Progenitor cell of endocrine pancreas (in vitro differentiated cells): ENCODE measurements at regions not wholly inside any gene's neighbourhood (a gene's known extent, or its start where the extent isn't known, plus 50 kb on each side); places are given as distances from the start of the nearest gene placed in this dataset.

Experiments used
- DNase-seq: peaks from one replicate; pipeline ENCODE4 v3.0.0; 2021; ENCODE audit warnings: low spot score; ENCODE audit not compliant: unreplicated experiment
- H3K27ac Mint-ChIP-seq: 2 replicates; pipeline ENCODE4 v1.8.0; 2021; ENCODE audit warnings: mild to moderate bottlenecking, moderate library complexity, mixed read lengths
- H3K27me3 Mint-ChIP-seq: 2 replicates; pipeline ENCODE4 v1.8.0; 2021; ENCODE audit warnings: mixed read lengths
- H3K36me3 Mint-ChIP-seq: 2 replicates; pipeline ENCODE4 v1.8.0; 2022; ENCODE audit warnings: mixed read lengths; ENCODE audit not compliant: insufficient read depth
- H3K4me1 Mint-ChIP-seq: 2 replicates; pipeline ENCODE4 v1.8.0; 2021; ENCODE audit warnings: low read depth, mixed read lengths
- H3K4me3 Mint-ChIP-seq: 2 replicates; pipeline ENCODE4 v1.8.0; 2021; ENCODE audit warnings: low read depth, mild to moderate bottlenecking, moderate library complexity, mixed read lengths
- H3K9me3 Mint-ChIP-seq: 2 replicates; pipeline ENCODE4 v1.8.0; 2021; ENCODE audit warnings: low read depth, mixed read lengths
- TF ChIP-seq, protein P1 (sequence below): fragments of 200-600 bp; sonication (generic); IDR thresholded peaks from one replicate; pipeline ENCODE4 v1.5.0; 2021; ENCODE audit warnings: antibody characterized with exemption, mild to moderate bottlenecking; ENCODE audit not compliant: unreplicated experiment

DNA sequence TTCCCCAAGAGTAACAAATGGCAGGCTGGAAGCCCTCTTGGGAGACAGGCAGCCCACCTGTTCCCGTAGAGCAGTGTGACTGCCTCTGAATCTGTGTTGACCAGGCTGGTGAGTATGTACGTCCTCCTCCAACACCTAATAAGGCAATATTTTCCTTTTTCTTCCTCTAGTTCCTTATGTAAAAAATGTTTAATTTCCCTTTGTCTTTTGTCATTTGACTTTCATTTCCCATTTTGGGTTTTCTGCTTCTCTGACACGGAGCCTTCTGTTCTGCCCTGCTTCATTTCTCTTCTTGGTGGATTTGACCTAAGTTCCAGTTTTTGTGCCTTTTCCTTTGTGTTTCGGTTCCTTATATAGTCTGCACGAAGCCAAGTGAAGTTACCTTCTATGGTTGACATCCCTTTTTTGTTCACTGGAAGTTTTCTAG, 65.8 kb upstream of the ATF3 start:
- Mint-ChIP-seq H3K36me3 (no peaks in the 10 kb centered on the region), H3K27ac (no peak overlapping the region), H3K4me1 (no peaks in the 10 kb centered on the region), H3K27me3 (peaks cover 3% of the 10 kb centered on the region), H3K9me3 (no peaks in the 10 kb centered on the region), H3K4me3 (no peak overlapping the region)
- TF ChIP-seq, protein P1, sequence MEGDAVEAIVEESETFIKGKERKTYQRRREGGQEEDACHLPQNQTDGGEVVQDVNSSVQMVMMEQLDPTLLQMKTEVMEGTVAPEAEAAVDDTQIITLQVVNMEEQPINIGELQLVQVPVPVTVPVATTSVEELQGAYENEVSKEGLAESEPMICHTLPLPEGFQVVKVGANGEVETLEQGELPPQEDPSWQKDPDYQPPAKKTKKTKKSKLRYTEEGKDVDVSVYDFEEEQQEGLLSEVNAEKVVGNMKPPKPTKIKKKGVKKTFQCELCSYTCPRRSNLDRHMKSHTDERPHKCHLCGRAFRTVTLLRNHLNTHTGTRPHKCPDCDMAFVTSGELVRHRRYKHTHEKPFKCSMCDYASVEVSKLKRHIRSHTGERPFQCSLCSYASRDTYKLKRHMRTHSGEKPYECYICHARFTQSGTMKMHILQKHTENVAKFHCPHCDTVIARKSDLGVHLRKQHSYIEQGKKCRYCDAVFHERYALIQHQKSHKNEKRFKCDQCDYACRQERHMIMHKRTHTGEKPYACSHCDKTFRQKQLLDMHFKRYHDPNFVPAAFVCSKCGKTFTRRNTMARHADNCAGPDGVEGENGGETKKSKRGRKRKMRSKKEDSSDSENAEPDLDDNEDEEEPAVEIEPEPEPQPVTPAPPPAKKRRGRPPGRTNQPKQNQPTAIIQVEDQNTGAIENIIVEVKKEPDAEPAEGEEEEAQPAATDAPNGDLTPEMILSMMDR, result no peak
- no peak for DNase-seq

DNA sequence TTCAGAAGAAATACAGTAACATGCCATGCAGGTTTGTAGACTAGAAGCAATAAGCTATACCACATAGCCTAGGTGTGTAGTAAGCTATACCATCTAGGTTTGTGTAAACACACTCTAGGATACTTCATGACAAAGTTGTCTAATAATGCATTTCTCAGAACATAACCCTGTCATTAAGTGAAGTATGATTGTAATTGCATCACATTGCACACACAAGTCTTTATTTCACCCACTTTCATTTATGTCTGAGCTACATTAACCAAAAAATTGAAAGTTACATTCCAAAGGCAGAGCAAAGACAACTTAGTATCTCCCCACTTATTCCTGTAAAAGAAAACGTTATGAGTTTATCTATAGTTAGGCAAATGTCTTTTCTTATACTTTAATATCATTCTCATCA, 64.5 kb upstream of the ATF3 start:
- H3K4me1 Mint-ChIP-seq, result no peaks in the 10 kb centered on the region
- H3K36me3 Mint-ChIP-seq, result no peaks in the 10 kb centered on the region
- no peak overlapping the region for H3K4me3 Mint-ChIP-seq
- DNase-seq, result no peak
- no peak overlapping the region for H3K27ac Mint-ChIP-seq
- TF ChIP-seq, protein P1, result no peak
- peaks cover 3% of the 10 kb centered on the region for H3K27me3 Mint-ChIP-seq
- H3K9me3 Mint-ChIP-seq, result no peaks in the 10 kb centered on the region

DNA sequence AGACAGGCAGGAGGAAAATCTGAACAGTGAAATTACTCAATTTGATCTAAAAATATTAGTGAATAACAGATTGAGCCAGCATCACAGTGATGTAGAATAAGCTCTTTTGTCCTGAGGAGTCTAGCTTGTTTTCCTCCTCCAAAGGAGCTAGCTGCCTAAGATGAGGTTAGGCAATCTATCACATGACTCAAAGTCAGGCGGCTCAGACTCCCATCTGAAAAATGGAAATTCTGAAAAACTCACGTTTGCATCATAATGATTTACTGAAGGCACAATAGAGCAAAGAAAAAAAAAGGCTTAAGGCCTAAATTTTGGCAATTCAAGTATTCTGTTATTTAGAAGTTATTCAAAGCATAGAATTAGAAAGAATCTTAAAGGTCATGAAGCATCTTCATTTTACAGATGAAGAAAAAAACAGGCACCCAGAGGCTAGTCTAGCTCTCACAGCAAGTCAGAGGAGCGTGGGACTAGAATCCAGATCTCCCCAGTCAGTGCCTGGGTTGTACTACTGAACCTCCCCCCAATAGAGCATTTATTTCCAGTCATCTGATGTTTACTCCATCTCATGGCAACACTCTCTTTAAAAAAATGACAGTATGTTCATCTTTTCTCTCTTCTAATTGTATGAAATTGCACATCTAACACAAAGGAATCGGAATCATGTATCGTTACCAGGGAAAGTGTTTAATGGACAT, 62.5 kb upstream of the ATF3 start:
- Mint-ChIP-seq H3K27ac (no peak overlapping the region), H3K27me3 (peaks cover 10% of the 10 kb centered on the region), H3K4me1 (no peaks in the 10 kb centered on the region), H3K9me3 (no peaks in the 10 kb centered on the region), H3K4me3 (no peak overlapping the region), H3K36me3 (no peaks in the 10 kb centered on the region)
- no peak for DNase-seq
- TF ChIP-seq, protein P1, result no peak

DNA sequence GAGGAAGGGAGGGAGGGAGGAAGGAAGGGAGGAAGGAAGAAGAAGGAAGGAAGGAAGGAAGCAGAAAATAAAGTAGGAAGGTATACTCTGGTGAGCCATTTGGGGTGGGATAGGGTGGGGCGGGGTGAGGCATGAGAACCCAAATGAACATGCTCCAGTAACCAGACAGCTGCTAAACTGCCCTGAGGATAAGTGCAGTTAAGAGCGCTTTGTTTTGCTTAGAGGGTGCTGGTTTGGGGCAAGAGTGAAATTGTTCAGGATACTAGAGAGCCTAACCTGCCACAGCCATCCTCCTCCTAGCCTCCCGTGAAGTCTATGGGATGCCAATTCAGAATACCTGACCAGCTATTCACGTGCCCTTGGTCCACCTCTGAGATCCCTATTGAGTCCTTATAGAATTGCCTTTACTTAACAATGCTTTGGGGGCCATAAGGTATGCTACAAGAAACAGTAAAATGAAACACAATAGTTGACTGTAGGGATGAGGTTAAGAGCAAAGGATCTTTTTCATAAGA, 59.0 kb upstream of the ATF3 start:
- H3K27me3 Mint-ChIP-seq, result peaks cover 14% of the 10 kb centered on the region

DNA sequence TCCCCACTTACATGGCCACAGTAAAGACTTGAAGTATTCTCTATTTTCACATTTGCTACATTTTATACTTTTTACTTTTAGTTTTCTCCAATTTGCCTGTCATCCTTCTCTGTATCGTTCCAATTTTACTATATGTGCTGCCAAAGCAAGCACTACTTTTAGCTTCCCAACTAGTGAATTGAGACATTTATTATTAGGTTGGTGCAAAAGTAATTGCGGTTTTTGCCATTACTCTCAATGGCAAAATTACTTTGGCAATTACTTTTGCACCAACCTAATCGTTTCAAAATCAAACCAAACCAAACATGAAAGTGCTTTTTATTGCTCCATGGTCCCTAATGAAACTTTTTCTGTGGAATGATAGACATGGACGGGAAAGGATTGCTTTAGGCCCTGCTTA, 56.6 kb upstream of the ATF3 start:
- TF ChIP-seq, protein P1, result no peak
- H3K4me1 Mint-ChIP-seq, result no peaks in the 10 kb centered on the region
- H3K27ac Mint-ChIP-seq, result no peak overlapping the region
- no peak overlapping the region for H3K4me3 Mint-ChIP-seq
- no peaks in the 10 kb centered on the region for H3K36me3 Mint-ChIP-seq
- peaks cover 10% of the 10 kb centered on the region for H3K27me3 Mint-ChIP-seq
- no peaks in the 10 kb centered on the region for H3K9me3 Mint-ChIP-seq
- no peak for DNase-seq

More for the DNA sequence above, 59.0 kb upstream of the ATF3 start:
- Mint-ChIP-seq H3K4me1 (no peaks in the 10 kb centered on the region), H3K36me3 (no peaks in the 10 kb centered on the region), H3K4me3 (no peak overlapping the region), H3K9me3 (no peaks in the 10 kb centered on the region), H3K27ac (no peak overlapping the region)
- TF ChIP-seq, protein P1, result no peak
- DNase-seq, result no peak
